Breast epithelium (tissue), 4 donors: ENCODE measurements at regions not wholly inside any gene's neighbourhood (a gene's known extent, or its start where the extent isn't known, plus 50 kb on each side); places are given as distances from the start of the nearest gene placed in this dataset.

ENCODE experiments used
- DNase-seq, 2 donors: peaks; one replicate each; pipeline ENCODE4 v3.0.0-alpha.2; 2019; ENCODE audit warnings: low spot score in 2 of 2
- H3K27ac ChIP-seq, 2 donors: fragments of 200-600 bp; sonication (generic) in 1 of 2; one replicate each; pipeline ENCODE4 v1.5.1; 2016 to 2019; ENCODE audit warnings: mild to moderate bottlenecking in 1 of 2
- H3K27me3 ChIP-seq, 2 donors: fragments of 200-600 bp; sonication (generic) in 1 of 2; one replicate each; pipeline versions ENCODE4 v1.5.1 to v1.6.0; 2017 to 2019; ENCODE audit warnings: control low read depth in 1 of 2, mild to moderate bottlenecking in 1 of 2
- H3K36me3 ChIP-seq: fragments of 200-600 bp; one replicate; pipeline ENCODE4 v1.5.1; 2019
- H3K4me1 ChIP-seq, 2 donors: fragments of 200-600 bp; sonication (generic); one replicate each; pipeline ENCODE4 v1.5.1; 2016 to 2019; ENCODE audit warnings: control low read depth in 1 of 2
- H3K4me3 ChIP-seq, 3 donors: fragments of 200-600 bp; sonication (generic); 1 replicate in 2 of 3; 2 replicates in 1 of 3; pipeline ENCODE4 v1.5.1; 2016 to 2019; ENCODE audit warnings: mild to moderate bottlenecking in 3 of 3, moderate library complexity in 2 of 3
- H3K9me3 ChIP-seq, 2 donors: fragments of 200-600 bp; sonication (generic) in 1 of 2; one replicate each; pipeline ENCODE4 v1.5.1; 2016 to 2019; ENCODE audit warnings: control low read depth in 1 of 2
- CTCF ChIP-seq, 3 donors: fragments of 450-650 bp; IDR thresholded peaks; one replicate each; pipeline ENCODE4 v1.5.1; 2016 to 2017; ENCODE audit warnings: antibody characterized with exemption in 3 of 3, mild to moderate bottlenecking in 3 of 3, moderate library complexity in 3 of 3
- POLR2A ChIP-seq: fragments of 450-650 bp; IDR thresholded peaks from one replicate; pipeline ENCODE4 v1.6.1; 2016; ENCODE audit warnings: antibody characterized with exemption, mild to moderate bottlenecking, moderate library complexity
- POLR2AphosphoS5 ChIP-seq, 3 donors: sonication (generic); formaldehyde crosslinking; IDR thresholded peaks; one replicate each; pipeline ENCODE4 v1.6.1; 2017; ENCODE audit warnings: antibody characterized with exemption in 3 of 3
- intact Hi-C: fragments of 100-400 bp; cut with DNase I; formaldehyde crosslinking; loops from one replicate; pipeline ENCODE4 v1.15.1; 2023; ENCODE audit warnings: low total_unique reads

- H3K9me3 ChIP-seq = no peaks in the 10 kb centered on the region
- TF ChIP-seq CTCF (IDR thresholded peaks at IDR 0.05) = no peak
- TF ChIP-seq POLR2AphosphoS5 (IDR thresholded peaks at IDR 0.05) = no peak
- no peak for TF ChIP-seq POLR2A
- no peaks in the 10 kb centered on the region for H3K36me3 ChIP-seq
Observed at GRCh38 chr9:14373706-14374105, 59.8 kb upstream of the NFIB start.

GRCh38 chr9:14373336-14373666 lies 59.4 kb upstream of the NFIB start:
- DNase-seq = no peak
- intact Hi-C loops = no loop called here
- Histone ChIP-seq H3K36me3 (no peaks in the 10 kb centered on the region), H3K27ac (peak overlapping the region; percentile 38 to 71), H3K4me1 (no peaks in the 10 kb centered on the region), H3K27me3 (no peaks in the 10 kb centered on the region), H3K9me3 (no peaks in the 10 kb centered on the region), H3K4me3 (no peak overlapping the region)
- TF ChIP-seq CTCF (IDR thresholded peaks at IDR 0.05) (no peak), POLR2AphosphoS5 (IDR thresholded peaks at IDR 0.05) (no peak), POLR2A (no peak)

More at GRCh38 chr9:14373706-14374105, 59.8 kb upstream of the NFIB start:
- intact Hi-C loops = no loop called here
- H3K4me1 ChIP-seq = no peaks in the 10 kb centered on the region
- no peak overlapping the region for H3K4me3 ChIP-seq
- H3K27me3 ChIP-seq = no peaks in the 10 kb centered on the region
- peak overlapping the region; percentile 27 to 38 for H3K27ac ChIP-seq
- no peak for DNase-seq

- peak in 1 of 2 donors; percentile 58 for DNase-seq
- intact Hi-C loops = no loop called here
- Histone ChIP-seq H3K27ac (peak overlapping the region; percentile 55 to 71), H3K36me3 (no peaks in the 10 kb centered on the region), H3K4me3 (no peak overlapping the region), H3K4me1 (no peaks in the 10 kb centered on the region), H3K9me3 (no peaks in the 10 kb centered on the region), H3K27me3 (no peaks in the 10 kb centered on the region)
- no peak for TF ChIP-seq CTCF (IDR thresholded peaks at IDR 0.05)
- no peak for TF ChIP-seq POLR2A
- TF ChIP-seq POLR2AphosphoS5 (IDR thresholded peaks at IDR 0.05) = no peak
Observed at GRCh38 chr9:14372437-14373335, 58.7 kb upstream of the NFIB start.

GRCh38 chr9:14369011-14369410 lies 55.1 kb upstream of the NFIB start:
- Histone ChIP-seq H3K27ac (no peak overlapping the region), H3K9me3 (no peaks in the 10 kb centered on the region), H3K36me3 (no peaks in the 10 kb centered on the region), H3K4me1 (no peaks in the 10 kb centered on the region), H3K27me3 (no peaks in the 10 kb centered on the region), H3K4me3 (no peak overlapping the region)
- TF ChIP-seq POLR2AphosphoS5 (IDR thresholded peaks at IDR 0.05) = no peak
- TF ChIP-seq CTCF (IDR thresholded peaks at IDR 0.05) = no peak
- TF ChIP-seq POLR2A = no peak
- intact Hi-C loops = no loop called here
- DNase-seq = no peak

GRCh38 chr9:14366076-14366475 lies 52.1 kb upstream of the NFIB start:
- DNase-seq = no peak
- no peaks in the 10 kb centered on the region for H3K27me3 ChIP-seq
- no peaks in the 10 kb centered on the region for H3K36me3 ChIP-seq
- H3K4me1 ChIP-seq = no peaks in the 10 kb centered on the region
- intact Hi-C loops = no loop called here
- H3K4me3 ChIP-seq = peak overlapping the region in 1 of 3 donors; percentile 12
- no peaks in the 10 kb centered on the region for H3K9me3 ChIP-seq
- no peak for TF ChIP-seq POLR2AphosphoS5 (IDR thresholded peaks at IDR 0.05)
- no peak for TF ChIP-seq CTCF (IDR thresholded peaks at IDR 0.05)
- no peak for TF ChIP-seq POLR2A
- peak overlapping the region; percentile 26 to 41 for H3K27ac ChIP-seq
